K562 (cell line): ENCODE measurements at regions not wholly inside any gene's neighbourhood (a gene's known extent, or its start where the extent isn't known, plus 50 kb on each side); places are given as distances from the start of the nearest gene placed in this dataset.

Experiments used
- ATAC-seq: fragments of 200-7000 bp; cut with Tn5 transposase; 3 replicates; pipeline ENCODE4 v1.9.1; 2020; ENCODE audit warnings: moderate library complexity
- BruUV-seq: library from RNA; stranded (reverse); fragments of 400-500 nt; replicated peaks from 2 replicates; lab custom pipeline; 2021; lab: Mats Ljungman, UMichigan
- CTCF ChIA-PET: fragments of 300-600 bp; formaldehyde crosslinking; extraction: SDS; loops from one replicate; lab custom pipeline; 2021; ENCODE audit warnings: low intra/inter-chr PET ratio; lab: Yijun Ruan, JAX
- POLR2A ChIA-PET: fragments of 300-600, 350-650 bp; sonication (Branson Sonifier 250); formaldehyde crosslinking; extraction: SDS; loops from one replicate; lab custom pipeline; 2021; ENCODE audit warnings: antibody characterized with exemption, inconsistent platforms; lab: Yijun Ruan, JAX
- DNase-seq, 4 experiments: peaks; one replicate each; pipeline versions ENCODE4 v3.0.0 to v3.0.0-alpha.2; 2011 to 2018; ENCODE audit warnings: low spot score in 3 of 4, mixed read lengths in 3 of 4; ENCODE audit errors: extremely low read depth in 1 of 4
- FAIRE-seq: peaks from 2 replicates; lab custom pipeline; 2011; peaks lifted over from hg19 to GRCh38; lab: Jason Lieb, UNC
- H2AFZ ChIP-seq: 2 replicates; pipeline ENCODE4 v1.6.0; 2011; ENCODE audit warnings: low read depth, low read length, control low read depth, inconsistent platforms
- H3K27ac ChIP-seq: fragments of 200-600 bp; 3 replicates; pipeline ENCODE4 v1.8.0; 2011; ENCODE audit warnings: low read depth, mild to moderate bottlenecking, control low read depth, inconsistent platforms, low read length, moderate library complexity, mixed read lengths; ENCODE audit errors: extremely low read depth
- H3K27me3 ChIP-seq, 2 experiments: fragments of 300-600 bp in 1 of 2; 2 replicates in 1 of 2; 3 replicates in 1 of 2; pipeline versions ENCODE4 v1.6.0 to v1.8.0; 2011; ENCODE audit warnings: inconsistent platforms in 2 of 2, low read length in 2 of 2, mild to moderate bottlenecking in 1 of 2, mixed read lengths in 1 of 2, moderate library complexity in 1 of 2; ENCODE audit not compliant: control insufficient read depth in 2 of 2, insufficient read depth in 2 of 2
- H3K36me3 ChIP-seq: fragments of 300-600 bp; 3 replicates; pipeline ENCODE4 v1.8.0; 2011; ENCODE audit warnings: mild to moderate bottlenecking, low read length, inconsistent platforms; ENCODE audit not compliant: control insufficient read depth, insufficient read depth
- H3K4me1 ChIP-seq, 2 experiments: fragments of 200-600 bp in 1 of 2; replicated peaks in 1 of 2; 2 replicates in 1 of 2; 3 replicates in 1 of 2; pipeline versions ENCODE4 v1.5.1 to v1.8.0; 2011; ENCODE audit warnings: inconsistent platforms in 2 of 2, low read length in 2 of 2, mild to moderate bottlenecking in 1 of 2, mixed read lengths in 1 of 2, moderate library complexity in 1 of 2; ENCODE audit not compliant: control insufficient read depth in 2 of 2, insufficient read depth in 2 of 2
- H3K4me2 ChIP-seq: 2 replicates; pipeline ENCODE4 v1.6.1; 2011; ENCODE audit warnings: low read length, control low read depth, inconsistent platforms, mixed read lengths; ENCODE audit not compliant: insufficient read depth
- H3K4me3 ChIP-seq: fragments of 200-600 bp; sonication (generic), shearing (Covaris generic); 2 replicates; pipeline ENCODE4 v1.5.1; 2016; ENCODE audit warnings: control low read depth, inconsistent platforms
- H3K79me2 ChIP-seq: fragments of 200-600 bp; 3 replicates; pipeline ENCODE4 v1.8.0; 2011; ENCODE audit warnings: low read length, inconsistent platforms; ENCODE audit not compliant: control insufficient read depth, insufficient read depth
- H3K9ac ChIP-seq, 2 experiments: 2 replicates each; pipeline versions ENCODE4 v1.6.0 to v1.6.1; 2011; ENCODE audit warnings: low read depth in 2 of 2, low read length in 2 of 2, control low read depth in 1 of 2, inconsistent platforms in 1 of 2, mild to moderate bottlenecking in 1 of 2, mixed read lengths in 1 of 2; ENCODE audit not compliant: insufficient read depth in 1 of 2
- H3K9me1 ChIP-seq: one replicate; pipeline ENCODE4 v1.6.0; 2011; ENCODE audit warnings: inconsistent platforms, mild to moderate bottlenecking, low read length, moderate library complexity; ENCODE audit not compliant: control insufficient read depth, insufficient read depth
- H3K9me3 ChIP-seq: replicated peaks from 2 replicates; pipeline ENCODE4 v1.5.1; 2011; ENCODE audit warnings: low read depth, low read length, inconsistent platforms; ENCODE audit not compliant: control insufficient read depth, insufficient read depth
- H4K20me1 ChIP-seq: replicated peaks from 2 replicates; pipeline ENCODE4 v1.6.1; 2011; ENCODE audit warnings: low read length, inconsistent platforms, mixed read lengths; ENCODE audit not compliant: control insufficient read depth, insufficient read depth
- COPS2 ChIP-seq: fragments of 450-650 bp; conservative IDR thresholded peaks from 2 replicates; pipeline ENCODE4 v1.6.1; 2016; ENCODE audit warnings: mild to moderate bottlenecking, moderate library complexity
- DNMT1 ChIP-seq: fragments of 450-650 bp; IDR thresholded peaks from 2 replicates; pipeline ENCODE4 v1.6.1; 2016; ENCODE audit warnings: antibody characterized with exemption, mild to moderate bottlenecking
- HIVEP1 ChIP-seq: fragments of 250-450 bp; sonication (Bioruptor Pico); IDR thresholded peaks from 2 replicates; pipeline ENCODE4 v1.4.0; 2020; ENCODE audit warnings: mild to moderate bottlenecking
- NCOR1 ChIP-seq: fragments of 450-650 bp; IDR thresholded peaks from 2 replicates; pipeline ENCODE4 v1.6.1; 2016; ENCODE audit warnings: mild to moderate bottlenecking, moderate library complexity
- POLR3A ChIP-seq: IDR thresholded peaks from 2 replicates; pipeline ENCODE4 v1.6.1; 2011; ENCODE audit warnings: borderline replicate concordance, mild to moderate bottlenecking, moderate library complexity; ENCODE audit not compliant: insufficient read length, insufficient read depth; ENCODE audit errors: extremely low read depth
- REST ChIP-seq, 2 experiments: fragments of 450-650 bp; formaldehyde crosslinking in 1 of 2; IDR thresholded peaks; 2 replicates each; pipeline versions ENCODE4 v1.4.0 to v1.6.1; 2014 to 2020; ENCODE audit warnings: mild to moderate bottlenecking in 2 of 2, borderline replicate concordance in 1 of 2, low read depth in 1 of 2
- WGBS: fragments of 100-300 bp; shearing (Covaris generic); methylation state at CpG from one replicate; pipeline ENCODE4 v1.1.6; 2016; ENCODE audit warnings: low coverage, mixed read lengths; ENCODE audit not compliant: insufficient coverage; ENCODE audit errors: missing lambda C conversion rate; 5-methylcytosine and 5-hydroxymethylcytosine counted together
- in situ Hi-C: fragments of 300-500 bp; cut with MboI; formaldehyde crosslinking; loops from 4 replicates; pipeline ENCODE4 v1.15.0; 2018; ENCODE audit warnings: inconsistent platforms, mixed read lengths
- intact Hi-C: fragments of 100-400 bp; cut with micrococcal nuclease; formaldehyde crosslinking; loops from 2 replicates; pipeline ENCODE4 v1.14.2; 2022
- TF ChIP-seq, protein P1 (sequence below): fragments of 450-650 bp; IDR thresholded peaks from 2 replicates; pipeline ENCODE4 v1.6.1; 2016; ENCODE audit warnings: low read depth, mild to moderate bottlenecking, moderate library complexity

DNA sequence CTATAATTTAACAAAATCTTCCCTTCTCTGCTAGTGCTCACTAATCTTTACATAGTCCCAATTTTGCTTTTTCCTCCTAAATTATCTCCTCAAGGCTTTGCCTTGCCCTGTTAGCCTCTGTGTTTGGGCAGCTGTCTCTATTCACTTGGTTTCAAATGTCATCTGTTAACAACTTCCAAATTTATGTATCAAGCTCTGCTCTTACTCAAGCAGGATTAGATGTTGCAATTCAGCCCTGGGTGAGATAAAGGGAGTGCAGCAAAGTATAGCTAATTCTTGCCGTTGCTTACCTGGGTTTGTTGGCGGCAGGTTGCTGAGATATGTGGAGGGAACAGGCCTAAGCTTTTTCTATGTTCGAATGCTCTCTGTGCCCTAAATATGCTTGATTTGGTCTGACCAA lies 483.8 kb downstream of the DMAC1 start:
- H3K9me1 ChIP-seq = no peaks in the 10 kb centered on the region
- no peaks in the 10 kb centered on the region for H3K79me2 ChIP-seq
- intact Hi-C loops = no loop called here
- H3K9me3 ChIP-seq = no peaks in the 10 kb centered on the region
- H2AFZ ChIP-seq = no peak overlapping the region
- no peak overlapping the region for H3K27ac ChIP-seq
- no peak for TF ChIP-seq DNMT1
- TF ChIP-seq NCOR1 = no peak
- no peak for TF ChIP-seq POLR3A
- TF ChIP-seq COPS2 = no peak
- TF ChIP-seq REST (IDR thresholded peaks at IDR 0.05; ENCODE audit: borderline replicate concordance) = no peak
- TF ChIP-seq REST (CRISPR knock-in tag; IDR thresholded peaks at IDR 0.05; ENCODE audit: low read depth) = no peak
- no peak for TF ChIP-seq HIVEP1 (CRISPR knock-in tag)
- TF ChIP-seq, protein P1, sequence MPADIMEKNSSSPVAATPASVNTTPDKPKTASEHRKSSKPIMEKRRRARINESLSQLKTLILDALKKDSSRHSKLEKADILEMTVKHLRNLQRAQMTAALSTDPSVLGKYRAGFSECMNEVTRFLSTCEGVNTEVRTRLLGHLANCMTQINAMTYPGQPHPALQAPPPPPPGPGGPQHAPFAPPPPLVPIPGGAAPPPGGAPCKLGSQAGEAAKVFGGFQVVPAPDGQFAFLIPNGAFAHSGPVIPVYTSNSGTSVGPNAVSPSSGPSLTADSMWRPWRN = no peak
- WGBS = 0% methylated on average over 3 of the region's 3 CpGs
- no peaks in the 10 kb centered on the region for H3K4me1 ChIP-seq
- ChIA-PET CTCF (no interaction called here), POLR2A (no interaction called here)
- ATAC-seq = no peak
- no peaks in the 10 kb centered on the region for H3K27me3 ChIP-seq
- in situ Hi-C loops = no loop called here
- BruUV-seq = no TSS peak
- DNase-seq = no peak
- H4K20me1 ChIP-seq = no peaks in the 10 kb centered on the region
- FAIRE-seq = no peak
- H3K4me3 ChIP-seq = no peak overlapping the region
- no peak overlapping the region for H3K4me2 ChIP-seq
- H3K9ac ChIP-seq = no peak overlapping the region
- H3K36me3 ChIP-seq = no peaks in the 10 kb centered on the region
